Omental fat pad (tissue), 3 donors: ENCODE measurements at regions not wholly inside any gene's neighbourhood (a gene's known extent, or its start where the extent isn't known, plus 50 kb on each side); places are given as distances from the start of the nearest gene placed in this dataset.

ENCODE experiments used
- ATAC-seq: fragments of 150-250 bp; one replicate; pipeline ENCODE4 v1.9.1; 2016; ENCODE audit warnings: mild to moderate bottlenecking, moderate library complexity; ENCODE audit not compliant: low FRiP score
- DNase-seq: peaks from one replicate; pipeline ENCODE4 v3.0.0-alpha.2; 2019; ENCODE audit warnings: low spot score
- TF ChIP-seq, protein P1 (sequence below), 3 donors: fragments of 450-650 bp; IDR thresholded peaks; one replicate each; pipeline ENCODE4 v1.5.1; 2016 to 2017; ENCODE audit warnings: antibody characterized with exemption in 3 of 3, mild to moderate bottlenecking in 3 of 3, moderate library complexity in 2 of 3

DNA sequence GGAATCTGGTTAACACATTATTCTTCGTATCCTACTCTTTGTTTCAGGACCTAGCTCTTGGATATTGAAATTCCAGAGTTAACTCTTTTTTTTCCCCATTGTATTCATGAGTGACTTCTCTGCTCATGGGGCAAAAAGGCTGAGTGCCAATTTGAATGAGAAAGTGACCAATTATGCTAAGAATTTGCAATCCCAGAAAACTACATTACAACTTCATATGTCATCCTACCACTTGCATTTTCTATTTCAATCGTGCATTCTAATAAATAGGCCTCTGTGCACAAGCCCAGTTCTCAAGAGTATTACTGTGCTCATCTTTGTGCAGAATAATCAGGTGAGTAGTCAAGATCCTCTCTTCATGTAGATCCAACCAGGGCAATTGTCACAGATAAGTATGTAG is 537.8 kb downstream of the OTOL1 start:
- DNase-seq (no peak), ATAC-seq (no peak)
- TF ChIP-seq, protein P1, sequence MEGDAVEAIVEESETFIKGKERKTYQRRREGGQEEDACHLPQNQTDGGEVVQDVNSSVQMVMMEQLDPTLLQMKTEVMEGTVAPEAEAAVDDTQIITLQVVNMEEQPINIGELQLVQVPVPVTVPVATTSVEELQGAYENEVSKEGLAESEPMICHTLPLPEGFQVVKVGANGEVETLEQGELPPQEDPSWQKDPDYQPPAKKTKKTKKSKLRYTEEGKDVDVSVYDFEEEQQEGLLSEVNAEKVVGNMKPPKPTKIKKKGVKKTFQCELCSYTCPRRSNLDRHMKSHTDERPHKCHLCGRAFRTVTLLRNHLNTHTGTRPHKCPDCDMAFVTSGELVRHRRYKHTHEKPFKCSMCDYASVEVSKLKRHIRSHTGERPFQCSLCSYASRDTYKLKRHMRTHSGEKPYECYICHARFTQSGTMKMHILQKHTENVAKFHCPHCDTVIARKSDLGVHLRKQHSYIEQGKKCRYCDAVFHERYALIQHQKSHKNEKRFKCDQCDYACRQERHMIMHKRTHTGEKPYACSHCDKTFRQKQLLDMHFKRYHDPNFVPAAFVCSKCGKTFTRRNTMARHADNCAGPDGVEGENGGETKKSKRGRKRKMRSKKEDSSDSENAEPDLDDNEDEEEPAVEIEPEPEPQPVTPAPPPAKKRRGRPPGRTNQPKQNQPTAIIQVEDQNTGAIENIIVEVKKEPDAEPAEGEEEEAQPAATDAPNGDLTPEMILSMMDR (IDR thresholded peaks at IDR 0.05), result no peak

DNA sequence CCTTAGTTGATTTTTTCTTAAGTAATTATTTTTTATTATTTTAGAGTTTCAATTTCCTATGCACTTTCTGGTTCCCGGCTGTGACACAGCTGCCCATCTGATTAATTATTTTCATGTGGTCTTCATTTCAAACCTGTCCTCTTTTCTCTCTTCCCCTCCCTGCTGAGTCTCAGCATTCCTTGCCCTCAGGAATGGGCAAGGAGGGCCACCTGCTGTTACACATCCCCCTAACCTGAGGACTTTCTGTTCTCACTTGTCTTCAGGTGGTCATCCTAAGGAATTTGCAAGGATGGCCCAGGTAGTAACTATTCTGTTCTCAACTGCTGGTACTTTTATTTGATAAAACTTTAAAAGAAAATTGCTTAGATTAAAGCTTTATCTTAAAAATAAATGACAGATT is 545.0 kb downstream of the OTOL1 start:
- ATAC-seq (no peak), DNase-seq (no peak)
- TF ChIP-seq, protein P1 (IDR thresholded peaks at IDR 0.05), result no peak

DNA sequence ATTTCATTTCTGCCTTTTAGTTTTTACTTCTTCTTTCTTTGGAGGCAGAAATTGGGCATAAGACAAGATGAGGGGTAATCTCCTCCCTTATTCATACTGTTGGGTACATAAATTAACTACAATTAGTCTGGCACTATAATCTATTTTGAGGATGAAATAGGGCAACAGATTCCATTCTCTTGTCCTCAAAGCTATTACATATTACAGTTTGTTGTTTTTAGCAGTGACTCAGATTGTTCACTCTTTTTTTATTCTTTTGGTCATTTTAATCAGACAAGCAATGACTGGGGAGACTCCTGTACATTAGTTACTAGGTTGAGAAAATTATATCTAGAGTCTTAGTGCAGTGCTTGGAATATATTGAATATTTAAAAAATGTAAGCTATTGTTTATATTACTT is 556.0 kb downstream of the OTOL1 start:
- ATAC-seq (no peak), DNase-seq (no peak)

DNA sequence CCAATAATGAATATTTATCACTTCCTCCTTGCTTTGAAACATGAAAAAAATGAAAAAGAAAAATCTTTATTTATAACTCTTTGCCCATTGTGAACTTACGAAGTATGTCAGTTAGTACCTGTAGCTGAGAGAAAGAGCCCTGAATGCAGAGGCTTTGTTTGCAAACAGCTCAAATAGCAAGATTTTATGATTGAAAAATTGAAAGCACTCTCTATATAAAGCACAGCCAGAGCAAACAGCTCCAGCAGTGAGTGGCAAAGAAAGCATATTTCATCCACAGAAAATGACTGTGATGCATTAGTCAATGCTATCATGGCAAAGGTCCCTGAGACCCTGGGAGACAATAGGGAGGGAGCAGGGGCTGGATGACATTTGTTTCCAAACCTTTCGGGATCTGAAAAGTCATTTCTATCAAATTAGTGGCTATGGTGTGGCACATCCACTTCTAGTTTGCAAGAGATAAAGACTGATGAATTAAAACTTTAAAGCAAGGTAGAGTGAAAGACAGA is 576.1 kb downstream of the OTOL1 start:
- ATAC-seq, result no peak
- TF ChIP-seq, protein P1 (IDR thresholded peaks at IDR 0.05), result no peak

More for the DNA sequence above, 556.0 kb downstream of the OTOL1 start:
- TF ChIP-seq, protein P1 (IDR thresholded peaks at IDR 0.05), result no peak

DNA sequence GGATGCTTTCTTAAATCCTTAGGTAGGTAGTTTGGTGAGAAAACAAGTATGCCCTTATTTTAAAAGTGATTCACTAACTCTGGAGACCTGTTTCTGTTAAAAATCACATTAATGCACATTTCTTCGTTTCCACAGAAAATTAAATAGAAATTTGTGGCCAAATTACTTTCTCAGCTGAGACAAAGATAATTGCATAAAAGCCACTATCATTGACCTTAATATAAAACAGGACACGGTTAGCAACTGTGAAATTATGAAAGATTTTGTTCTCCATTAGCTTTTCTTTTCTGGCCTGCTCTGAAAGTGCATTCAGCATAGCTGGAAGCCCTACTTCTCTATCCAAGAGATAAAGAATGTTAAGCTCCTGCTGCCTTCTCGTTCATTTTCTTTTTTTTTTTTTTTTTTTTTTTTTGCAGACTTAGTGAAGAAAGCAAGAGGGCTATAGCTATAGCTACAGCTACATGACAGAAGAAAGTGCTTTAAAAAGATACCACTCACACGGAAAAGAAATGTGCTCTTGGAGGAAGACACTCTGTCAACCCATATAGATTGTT is 576.9 kb downstream of the OTOL1 start:
- ATAC-seq (no peak), DNase-seq (no peak)
- TF ChIP-seq, protein P1 (IDR thresholded peaks at IDR 0.05), result no peak

More for the DNA sequence above, 576.1 kb downstream of the OTOL1 start:
- DNase-seq, result no peak

DNA sequence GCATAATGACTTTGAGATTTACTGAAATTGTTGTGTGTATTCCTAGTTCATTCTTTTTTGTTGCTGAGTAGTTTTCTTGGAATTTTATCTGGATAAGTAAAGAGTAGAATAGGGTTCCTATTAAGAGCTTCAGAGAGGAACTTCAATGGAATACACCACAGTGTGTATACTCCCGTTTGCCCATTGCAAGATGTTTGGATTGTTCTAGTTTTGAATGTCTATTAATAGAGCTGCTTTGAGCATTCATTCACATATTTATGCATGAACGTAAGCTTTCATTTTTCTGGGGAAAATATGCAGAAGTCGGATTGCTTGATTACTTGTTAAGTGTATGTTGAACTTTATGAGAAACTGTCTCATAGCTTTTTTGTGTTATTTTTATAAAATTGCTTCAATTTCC is 580.5 kb downstream of the OTOL1 start:
- no peak for ATAC-seq
- TF ChIP-seq, protein P1 (IDR thresholded peaks at IDR 0.05), result no peak
- DNase-seq, result no peak

DNA sequence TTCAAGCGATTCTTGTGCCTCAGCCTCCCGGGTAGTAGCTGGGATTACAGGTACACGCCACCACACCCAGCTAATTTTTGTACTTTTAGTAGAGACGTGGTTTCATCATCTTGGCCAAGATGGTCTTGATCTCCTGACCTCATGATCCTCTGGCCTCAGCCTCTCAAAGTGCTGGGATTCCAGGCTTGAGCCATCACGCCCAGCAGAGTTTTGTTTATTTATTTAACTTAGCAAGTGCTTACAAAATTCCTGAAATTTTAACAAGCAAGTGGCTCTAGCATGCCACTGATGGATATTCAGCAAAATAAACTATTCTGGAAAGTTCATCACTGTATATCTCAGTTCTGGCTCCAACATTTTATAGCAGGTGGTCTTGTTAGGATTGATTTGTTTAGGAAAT is 585.9 kb downstream of the OTOL1 start:
- DNase-seq, result no peak
- TF ChIP-seq, protein P1 (IDR thresholded peaks at IDR 0.05), result no peak
- ATAC-seq, result no peak
